ENCODE measurements at regions not wholly inside any gene's neighbourhood (a gene's known extent, or its start where the extent isn't known, plus 50 kb on each side); places are given as distances from the start of the nearest gene placed in this dataset.

GRCh38 chr5:37966871-37967270 lies 127.0 kb upstream of the GDNF start:
- no peak overlapping the region for H3K4me3 ChIP-seq (ENCODE audit: low read depth, low read length, poor library complexity, severe bottlenecking)
- DNase-seq (ENCODE audit: low spot score) = no peak
- intact Hi-C loops (cut with micrococcal nuclease; ENCODE audit: unreplicated experiment) = no loop called here
- H3K9me3 ChIP-seq (ENCODE audit: low read depth, low read length, poor library complexity, severe bottlenecking) = no peaks in the 10 kb centered on the region
- ChIA-PET POLR2A (ENCODE audit: low non-redundant PET) (no interaction called here), CTCF (no interaction called here)
- H3K27me3 ChIP-seq (replicated peaks; ENCODE audit: insufficient read depth, low read depth, low read length, poor library complexity) = peaks cover 3% of the 10 kb centered on the region
- no TSS peak for BruUV-seq (replicated peaks)
- no peak for TF ChIP-seq EZH2 (IDR thresholded peaks at IDR 0.05; ENCODE audit: borderline replicate concordance, low read depth, low read length, poor library complexity, severe bottlenecking)
- TF ChIP-seq, protein P1, sequence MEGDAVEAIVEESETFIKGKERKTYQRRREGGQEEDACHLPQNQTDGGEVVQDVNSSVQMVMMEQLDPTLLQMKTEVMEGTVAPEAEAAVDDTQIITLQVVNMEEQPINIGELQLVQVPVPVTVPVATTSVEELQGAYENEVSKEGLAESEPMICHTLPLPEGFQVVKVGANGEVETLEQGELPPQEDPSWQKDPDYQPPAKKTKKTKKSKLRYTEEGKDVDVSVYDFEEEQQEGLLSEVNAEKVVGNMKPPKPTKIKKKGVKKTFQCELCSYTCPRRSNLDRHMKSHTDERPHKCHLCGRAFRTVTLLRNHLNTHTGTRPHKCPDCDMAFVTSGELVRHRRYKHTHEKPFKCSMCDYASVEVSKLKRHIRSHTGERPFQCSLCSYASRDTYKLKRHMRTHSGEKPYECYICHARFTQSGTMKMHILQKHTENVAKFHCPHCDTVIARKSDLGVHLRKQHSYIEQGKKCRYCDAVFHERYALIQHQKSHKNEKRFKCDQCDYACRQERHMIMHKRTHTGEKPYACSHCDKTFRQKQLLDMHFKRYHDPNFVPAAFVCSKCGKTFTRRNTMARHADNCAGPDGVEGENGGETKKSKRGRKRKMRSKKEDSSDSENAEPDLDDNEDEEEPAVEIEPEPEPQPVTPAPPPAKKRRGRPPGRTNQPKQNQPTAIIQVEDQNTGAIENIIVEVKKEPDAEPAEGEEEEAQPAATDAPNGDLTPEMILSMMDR (conservative IDR thresholded peaks at IDR 0.05; ENCODE audit: low read depth, low read length) = no peak
- no peaks in the 10 kb centered on the region for H3K4me1 ChIP-seq (ENCODE audit: insufficient read depth, low read length, poor library complexity, severe bottlenecking)
- no peak overlapping the region for H3K27ac ChIP-seq (ENCODE audit: low read depth, low read length, poor library complexity, severe bottlenecking)
- no peaks in the 10 kb centered on the region for H3K36me3 ChIP-seq (ENCODE audit: insufficient read depth, low read length, poor library complexity, severe bottlenecking)

DNA sequence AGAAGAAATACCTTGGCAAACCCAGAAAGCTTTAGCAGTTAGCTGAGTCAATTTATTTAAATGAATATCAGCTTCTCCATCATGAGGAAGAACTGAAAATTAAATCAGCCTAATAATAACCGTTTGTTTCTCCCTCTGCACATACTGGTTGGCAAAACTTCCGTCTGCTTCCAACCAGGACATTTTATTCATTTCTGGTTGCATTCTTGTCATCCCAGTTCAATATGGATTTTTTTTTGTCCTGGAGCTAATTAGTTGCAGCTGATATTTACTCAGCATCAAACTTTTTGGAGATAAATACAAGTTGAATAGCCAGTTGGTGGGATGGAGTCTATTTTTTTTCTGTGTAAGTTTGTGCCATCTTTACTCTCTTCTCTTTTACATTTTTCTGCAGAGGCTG lies 126.5 kb upstream of the GDNF start:
- no peaks in the 10 kb centered on the region for H3K9me3 ChIP-seq (ENCODE audit: low read depth, low read length, poor library complexity, severe bottlenecking)
- no TSS peak for BruUV-seq (replicated peaks)
- no peak overlapping the region for H3K4me3 ChIP-seq (ENCODE audit: low read depth, low read length, poor library complexity, severe bottlenecking)
- intact Hi-C loops (cut with micrococcal nuclease; ENCODE audit: unreplicated experiment) = no loop called here
- H3K27me3 ChIP-seq (replicated peaks; ENCODE audit: insufficient read depth, low read depth, low read length, poor library complexity) = peaks cover 3% of the 10 kb centered on the region
- no peak overlapping the region for H3K27ac ChIP-seq (ENCODE audit: low read depth, low read length, poor library complexity, severe bottlenecking)
- no peaks in the 10 kb centered on the region for H3K4me1 ChIP-seq (ENCODE audit: insufficient read depth, low read length, poor library complexity, severe bottlenecking)
- no peak for DNase-seq (ENCODE audit: low spot score)
- CTCF ChIA-PET = no interaction called here
- TF ChIP-seq, protein P1 (conservative IDR thresholded peaks at IDR 0.05; ENCODE audit: low read depth, low read length) = no peak
- TF ChIP-seq EZH2 (IDR thresholded peaks at IDR 0.05; ENCODE audit: borderline replicate concordance, low read depth, low read length, poor library complexity, severe bottlenecking) = no peak
- POLR2A ChIA-PET (ENCODE audit: low non-redundant PET) = no interaction called here
- no peaks in the 10 kb centered on the region for H3K36me3 ChIP-seq (ENCODE audit: insufficient read depth, low read length, poor library complexity, severe bottlenecking)

GRCh38 chr5:37962389-37962788 lies 122.5 kb upstream of the GDNF start:
- Histone ChIP-seq H3K4me1 (ENCODE audit: insufficient read depth, low read length, poor library complexity, severe bottlenecking) (no peaks in the 10 kb centered on the region), H3K27ac (ENCODE audit: low read depth, low read length, poor library complexity, severe bottlenecking) (no peak overlapping the region), H3K4me3 (ENCODE audit: low read depth, low read length, poor library complexity, severe bottlenecking) (no peak overlapping the region), H3K36me3 (ENCODE audit: insufficient read depth, low read length, poor library complexity, severe bottlenecking) (no peaks in the 10 kb centered on the region), H3K9me3 (ENCODE audit: low read depth, low read length, poor library complexity, severe bottlenecking) (peaks cover 14% of the 10 kb centered on the region), H3K27me3 (replicated peaks; ENCODE audit: insufficient read depth, low read depth, low read length, poor library complexity) (peaks cover 3% of the 10 kb centered on the region)
- BruUV-seq (replicated peaks) = no TSS peak
- no peak for TF ChIP-seq EZH2 (IDR thresholded peaks at IDR 0.05; ENCODE audit: borderline replicate concordance, low read depth, low read length, poor library complexity, severe bottlenecking)
- TF ChIP-seq, protein P1 (conservative IDR thresholded peaks at IDR 0.05; ENCODE audit: low read depth, low read length) = no peak
- ChIA-PET CTCF (no interaction called here), POLR2A (ENCODE audit: low non-redundant PET) (no interaction called here)
- intact Hi-C loops (cut with micrococcal nuclease; ENCODE audit: unreplicated experiment) = no loop called here
- no peak for DNase-seq (ENCODE audit: low spot score)
